ENCODE measurements at regions not wholly inside any gene's neighbourhood (a gene's known extent, or its start where the extent isn't known, plus 50 kb on each side); places are given as distances from the start of the nearest gene placed in this dataset.

DNA sequence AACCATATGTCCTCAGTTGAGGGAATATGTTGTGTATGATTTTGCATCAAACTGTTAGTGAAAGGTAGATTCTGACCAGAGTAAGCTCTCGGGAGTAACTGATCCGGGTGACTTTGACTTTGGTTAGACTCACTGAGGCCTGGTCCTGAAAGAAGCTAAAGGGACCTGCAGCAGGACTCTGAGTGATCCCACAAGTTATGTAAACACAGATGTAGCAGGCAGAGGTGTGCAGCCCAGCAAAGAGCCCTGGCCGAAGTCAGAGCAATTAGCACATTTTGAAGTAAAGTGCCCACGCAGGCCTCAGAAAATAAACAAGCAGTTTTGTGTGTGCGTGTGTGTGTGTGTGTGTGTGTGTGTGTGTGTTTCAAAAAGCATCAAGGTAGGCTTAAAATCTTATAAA, 245.6 kb upstream of the FERD3L start:
- Histone ChIP-seq H3K27me3 (no peaks in the 10 kb centered on the region), H3K4me1 (no peaks in the 10 kb centered on the region), H3K4me3 (no peak overlapping the region), H3K9me3 (no peaks in the 10 kb centered on the region), H3K27ac (no peak overlapping the region), H3K36me3 (no peaks in the 10 kb centered on the region)
- no peak for DNase-seq
- intact Hi-C loops (cut with DNase I), result no loop called here
- TF ChIP-seq POLR2A (IDR thresholded peaks at IDR 0.05), result no peak
- TF ChIP-seq CTCF (IDR thresholded peaks at IDR 0.05), result no peak
- WGBS, 2 donors, result 55 to 62% methylated on average over 5 of the region's 5 CpGs

DNA sequence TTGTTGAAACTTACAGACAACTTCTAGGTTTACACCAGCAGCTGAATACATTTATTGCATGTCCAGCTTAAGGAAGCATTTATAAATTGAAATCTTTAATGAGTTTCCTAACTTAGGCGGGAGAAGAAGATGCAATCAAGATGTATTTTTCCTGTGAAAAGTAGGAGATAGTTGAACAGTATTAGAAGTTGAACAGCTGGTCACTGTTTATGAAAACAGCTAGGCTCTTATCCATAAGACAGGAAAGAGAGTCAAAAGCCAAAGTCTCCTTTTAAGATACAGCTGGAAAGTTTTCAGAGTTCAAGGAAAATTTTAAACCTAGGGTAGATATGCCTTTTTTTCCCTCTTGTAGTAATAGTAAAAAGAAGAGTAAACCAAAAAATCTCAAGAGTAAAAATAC, 236.1 kb upstream of the FERD3L start:
- no peaks in the 10 kb centered on the region for H3K27me3 ChIP-seq
- H3K9me3 ChIP-seq, result no peaks in the 10 kb centered on the region
- TF ChIP-seq POLR2A (IDR thresholded peaks at IDR 0.05) (no peak), CTCF (IDR thresholded peaks at IDR 0.05) (no peak)
- no peak overlapping the region for H3K27ac ChIP-seq
- intact Hi-C loops (cut with DNase I), result no loop called here
- no peak overlapping the region for H3K4me3 ChIP-seq
- H3K4me1 ChIP-seq, result peaks cover 0 to 17% (median 0%) of the 10 kb centered on the region in 3 donors
- 76 to 83% methylated on average over 1 of the region's 1 CpG for WGBS, 2 donors
- H3K36me3 ChIP-seq, result no peaks in the 10 kb centered on the region
- DNase-seq, result no peak

GRCh38 chr7:19378345-19378714, 233.1 kb upstream of the FERD3L start:
- no peaks in the 10 kb centered on the region for H3K27me3 ChIP-seq
- no peak overlapping the region for H3K4me3 ChIP-seq
- TF ChIP-seq CTCF (IDR thresholded peaks at IDR 0.05) (no peak), POLR2A (IDR thresholded peaks at IDR 0.05) (no peak)
- intact Hi-C loops (cut with DNase I), result no loop called here
- no peak for DNase-seq
- H3K36me3 ChIP-seq, result no peaks in the 10 kb centered on the region
- WGBS, 2 donors, result 58 to 61% methylated on average over 2 of the region's 2 CpGs
- peaks cover 0 to 20% (median 0%) of the 10 kb centered on the region in 3 donors for H3K4me1 ChIP-seq
- H3K9me3 ChIP-seq, result no peaks in the 10 kb centered on the region
- H3K27ac ChIP-seq, result no peak overlapping the region

GRCh38 chr7:19377611-19378344, 232.6 kb upstream of the FERD3L start:
- H3K9me3 ChIP-seq, result no peaks in the 10 kb centered on the region
- no peak overlapping the region for H3K27ac ChIP-seq
- DNase-seq, result no peak
- TF ChIP-seq CTCF (IDR thresholded peaks at IDR 0.05), result no peak
- H3K4me3 ChIP-seq, result no peak overlapping the region
- no peaks in the 10 kb centered on the region for H3K27me3 ChIP-seq
- no peaks in the 10 kb centered on the region for H3K36me3 ChIP-seq
- intact Hi-C loops (cut with DNase I), result no loop called here
- WGBS, 2 donors, result 58 to 59% methylated on average over 6 to 9 of the region's 9 CpGs
- peaks cover 0 to 20% (median 0%) of the 10 kb centered on the region in 3 donors for H3K4me1 ChIP-seq

DNA sequence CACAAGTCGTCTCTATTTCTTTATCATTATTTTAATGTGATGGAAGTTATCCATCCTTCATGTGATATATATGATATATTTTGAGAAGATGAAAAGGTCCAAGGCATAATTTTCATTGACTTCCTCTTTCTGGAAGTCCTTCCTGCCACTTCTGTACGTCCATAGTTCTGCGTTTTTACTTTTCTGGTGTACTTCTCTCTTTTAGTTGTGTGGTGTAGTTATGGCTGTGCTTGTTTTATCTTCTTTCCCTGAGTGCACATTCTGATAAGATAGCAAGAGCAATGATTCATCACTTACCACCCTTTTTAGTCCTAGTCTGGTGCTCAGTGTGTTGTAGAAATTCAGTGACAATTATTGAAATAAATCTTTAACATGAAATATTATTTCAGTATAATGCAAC, 231.3 kb upstream of the FERD3L start:
- H3K27ac ChIP-seq, result peak overlapping the region in 1 of 4 donors; percentile 40
- 46 to 53% methylated on average over 3 of the region's 3 CpGs for WGBS, 2 donors

More for the DNA sequence above, 231.3 kb upstream of the FERD3L start:
- no peak for DNase-seq
- no peaks in the 10 kb centered on the region for H3K9me3 ChIP-seq
- H3K27me3 ChIP-seq, result no peaks in the 10 kb centered on the region
- H3K4me1 ChIP-seq, result peaks cover 0 to 20% (median 0%) of the 10 kb centered on the region in 3 donors
- no peak for TF ChIP-seq CTCF (IDR thresholded peaks at IDR 0.05)
- TF ChIP-seq POLR2A (IDR thresholded peaks at IDR 0.05), result no peak
- intact Hi-C loops (cut with DNase I), result no loop called here
- no peak overlapping the region for H3K4me3 ChIP-seq
- H3K36me3 ChIP-seq, result no peaks in the 10 kb centered on the region

Measured in esophagus squamous epithelium (tissue), 5 donors.